NCI-H2196 treated with DMSO at 0.1 percent for 48 hours (cell line): ENCODE measurements at regions not wholly inside any gene's neighbourhood (a gene's known extent, or its start where the extent isn't known, plus 50 kb on each side); places are given as distances from the start of the nearest gene placed in this dataset.

Experiments used
- DNase-seq: peaks from one replicate; lab custom pipeline; 2025; ENCODE audit not compliant: unreplicated experiment; lab: John Stamatoyannopoulos, UW

DNA sequence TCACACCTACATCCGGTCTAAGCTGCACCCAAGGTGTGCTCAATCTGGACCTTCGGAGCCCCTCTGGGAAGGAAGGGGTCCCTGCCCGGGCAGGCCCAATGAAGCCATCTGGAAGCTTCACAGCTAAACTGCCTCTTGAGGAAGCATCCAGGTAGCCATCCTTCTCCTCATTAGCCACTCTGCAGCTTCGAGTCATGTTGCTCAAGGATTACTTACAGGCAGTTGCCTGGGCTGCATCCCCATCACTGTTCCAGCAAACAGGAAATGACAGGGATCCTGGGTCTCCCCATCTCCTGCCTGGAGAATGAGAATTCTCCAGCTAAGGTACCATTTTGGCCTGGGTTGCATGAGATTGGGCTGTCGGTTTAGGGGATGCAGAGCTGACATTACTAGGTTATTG lies 91.7 kb downstream of the ERMARD start:
- no peak for DNase-seq

DNA sequence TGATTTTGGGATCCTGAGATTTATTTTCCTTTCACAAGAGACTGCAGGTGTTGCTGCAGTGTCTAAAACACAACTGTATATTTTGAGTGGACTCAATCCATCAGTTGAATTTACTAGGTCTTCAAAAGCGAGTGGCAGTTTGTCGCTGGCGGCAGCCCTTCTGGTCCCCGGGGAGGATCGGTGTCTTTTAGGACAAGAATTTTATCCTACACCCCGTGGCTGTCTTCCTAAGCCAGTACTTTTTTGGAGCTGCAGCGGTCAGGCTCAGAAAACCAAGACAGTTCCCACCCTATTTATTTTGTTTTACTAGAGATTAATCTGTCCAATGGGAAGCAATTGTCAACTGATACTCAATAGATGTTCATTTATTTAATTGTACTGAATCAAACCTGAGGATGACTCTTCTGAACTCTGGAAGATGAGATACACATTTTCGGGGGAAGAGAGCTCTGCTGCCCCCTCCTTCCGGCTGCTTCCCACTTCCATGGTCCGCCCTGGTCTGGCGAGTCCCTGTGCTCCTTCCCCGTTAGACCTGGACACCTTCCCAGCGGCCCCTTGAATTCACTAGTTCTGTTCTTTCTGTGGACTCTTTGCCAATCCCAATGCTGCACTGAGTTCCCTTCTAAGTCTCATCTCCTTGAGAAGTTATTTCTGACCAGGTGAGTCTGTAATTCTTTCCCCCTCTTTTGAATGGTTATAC lies 90.6 kb downstream of the ERMARD start:
- no peak for DNase-seq

DNA sequence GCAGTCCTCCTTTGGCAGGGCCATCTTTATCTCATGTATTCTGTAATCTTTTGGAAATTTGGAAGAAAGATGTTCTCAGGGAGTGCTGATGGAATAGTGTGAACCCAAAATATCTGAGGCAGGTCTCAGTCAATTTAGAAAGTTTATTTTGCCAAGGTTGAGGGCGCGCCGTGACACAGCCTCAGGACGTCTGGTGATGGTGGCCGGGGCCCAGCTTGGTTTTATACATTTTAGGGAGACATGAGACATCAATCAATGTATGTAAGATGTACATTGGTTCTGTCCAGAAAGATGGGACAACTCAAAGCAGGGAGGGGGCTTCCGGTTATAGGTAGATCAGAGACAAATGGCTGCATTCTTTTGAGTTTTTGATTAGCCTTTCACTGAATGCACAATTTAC lies 89.8 kb downstream of the ERMARD start:
- no peak for DNase-seq

DNA sequence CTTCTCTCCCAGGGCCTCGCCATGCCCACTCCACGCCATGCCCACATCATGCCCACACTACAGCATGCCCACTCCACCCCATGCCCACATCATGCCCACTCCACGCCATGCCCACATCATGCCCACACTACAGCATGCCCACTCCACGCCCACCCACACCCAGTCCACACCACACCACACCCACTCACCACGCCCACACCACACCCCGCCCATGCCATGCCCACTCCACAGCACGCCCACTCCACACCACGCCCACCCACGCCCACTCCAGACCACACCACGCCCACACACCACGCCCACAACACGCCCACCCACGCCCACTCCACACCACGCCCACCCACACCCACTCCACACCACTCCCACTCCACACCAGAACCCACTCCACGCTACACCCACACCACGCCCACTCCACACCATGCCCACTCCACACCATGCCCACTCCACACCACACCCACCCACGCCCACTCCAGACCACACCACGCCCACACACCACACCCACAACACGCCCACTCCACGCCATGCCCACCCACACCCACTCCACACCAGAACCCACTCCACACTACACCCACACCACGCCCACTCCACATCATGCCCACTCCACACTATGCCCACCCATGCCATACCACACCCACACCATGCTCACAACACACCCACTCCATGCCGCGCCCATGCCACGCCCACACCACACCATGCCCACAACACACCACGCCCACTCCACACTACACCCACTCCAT lies 88.6 kb downstream of the ERMARD start:
- DNase-seq = no peak

DNA sequence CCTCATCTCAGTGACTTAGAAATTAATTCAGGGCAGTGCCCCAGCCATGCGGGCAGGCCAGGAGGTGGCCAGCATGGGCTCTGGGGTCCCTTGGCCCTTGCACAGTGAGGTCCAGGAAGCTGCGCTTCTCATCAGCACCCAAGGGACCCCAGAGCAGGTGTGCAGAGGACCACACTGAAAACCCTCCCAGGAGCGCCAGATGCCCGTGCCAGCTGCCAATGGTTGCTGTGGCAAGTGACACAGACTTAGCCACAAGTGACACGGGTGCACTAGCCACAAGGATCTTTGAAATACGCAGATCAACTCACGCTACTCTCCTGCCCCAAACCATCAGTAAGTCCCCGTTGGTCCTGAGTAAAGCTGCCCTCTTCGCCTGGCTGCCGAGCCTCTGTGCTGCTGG lies 88.1 kb downstream of the ERMARD start:
- DNase-seq = no peak

DNA sequence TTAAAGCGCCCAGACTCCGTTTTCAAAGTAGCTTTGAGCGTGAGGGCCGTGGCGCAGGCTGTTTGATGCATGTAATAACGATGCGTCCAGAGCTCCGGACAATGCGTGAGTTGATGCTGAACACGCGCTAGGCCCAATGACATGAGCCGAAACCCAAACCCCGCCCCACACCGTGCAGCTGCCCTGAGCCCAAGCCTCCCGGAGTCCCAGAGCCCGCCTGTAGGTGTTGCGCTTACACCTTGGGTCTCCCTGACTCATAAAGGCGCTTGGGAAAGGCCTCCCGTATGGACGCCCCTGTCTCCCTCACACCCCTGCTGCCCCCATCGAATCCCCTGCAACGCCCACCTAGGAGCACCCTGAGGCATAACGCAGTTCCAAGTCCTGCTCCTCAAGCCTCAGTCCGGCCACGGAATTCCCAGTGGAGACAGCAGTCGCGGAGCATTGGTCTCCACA lies 87.6 kb downstream of the ERMARD start:
- DNase-seq = no peak

DNA sequence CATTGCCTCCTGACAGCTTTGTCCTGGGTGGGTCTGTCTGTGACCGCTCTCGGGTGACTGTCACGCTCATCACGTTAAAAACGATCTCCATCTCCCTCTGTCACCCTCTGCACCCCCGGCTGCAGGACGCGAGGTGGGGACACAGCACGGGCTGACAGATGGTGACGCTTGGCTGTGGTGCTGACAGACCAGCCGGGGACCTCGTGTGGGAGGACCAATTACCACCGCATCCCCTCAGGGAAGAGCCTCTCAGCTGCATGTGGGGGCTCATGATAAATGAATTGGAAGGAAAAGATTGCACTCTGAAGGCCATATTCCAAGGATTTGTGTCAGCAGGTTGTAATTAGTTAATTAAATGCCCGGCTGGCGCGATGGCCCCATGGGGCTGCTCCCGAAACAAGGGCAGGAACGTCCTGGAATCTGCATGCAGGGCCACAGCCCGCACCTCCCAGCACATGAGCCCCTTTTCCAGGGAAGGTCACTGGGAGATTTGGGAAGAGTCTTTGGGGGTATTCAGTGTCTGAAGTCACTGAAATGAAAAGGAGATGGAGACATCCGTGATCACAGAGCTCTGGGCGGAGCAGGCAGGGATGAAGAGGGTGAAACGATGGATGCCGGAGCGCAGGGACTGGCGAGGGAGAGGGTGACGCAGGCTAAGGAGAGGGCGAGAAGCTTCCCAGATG lies 87.1 kb downstream of the ERMARD start:
- no peak for DNase-seq

DNA sequence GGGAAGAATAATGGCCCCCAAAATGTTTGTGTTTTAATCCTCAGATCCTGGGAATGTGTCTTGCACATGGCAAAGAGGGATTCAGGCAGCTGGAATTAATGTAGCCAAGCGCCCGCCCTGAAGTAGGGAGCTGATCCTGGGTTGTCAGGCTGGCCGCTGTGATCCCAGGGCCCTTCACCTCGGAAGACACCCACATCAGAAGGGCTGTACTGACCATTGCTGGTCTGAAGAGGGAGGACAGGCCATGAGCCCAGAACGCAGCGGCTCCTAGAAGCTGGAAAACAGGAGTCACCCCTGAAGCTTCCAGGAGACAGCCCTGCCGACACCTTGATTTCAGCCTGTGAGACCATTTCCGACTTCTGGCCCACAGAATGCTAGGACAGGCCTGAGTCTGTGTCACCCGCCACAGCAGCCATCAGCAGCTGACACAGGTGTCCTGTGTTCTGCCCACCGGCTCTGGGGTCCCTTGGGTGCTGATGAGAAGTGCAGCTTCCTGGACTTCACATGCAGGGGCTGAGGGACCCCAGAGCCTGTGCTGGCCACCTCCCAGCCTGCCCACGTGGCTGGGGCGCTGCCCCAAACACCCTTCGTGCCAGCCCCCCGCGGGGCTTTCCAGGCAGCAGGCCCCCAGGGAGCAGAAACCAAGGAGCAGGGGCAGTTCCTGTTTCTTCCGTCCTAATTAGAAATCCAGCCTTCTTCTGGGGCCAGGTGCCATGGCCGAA lies 86.3 kb downstream of the ERMARD start:
- DNase-seq = no peak

DNA sequence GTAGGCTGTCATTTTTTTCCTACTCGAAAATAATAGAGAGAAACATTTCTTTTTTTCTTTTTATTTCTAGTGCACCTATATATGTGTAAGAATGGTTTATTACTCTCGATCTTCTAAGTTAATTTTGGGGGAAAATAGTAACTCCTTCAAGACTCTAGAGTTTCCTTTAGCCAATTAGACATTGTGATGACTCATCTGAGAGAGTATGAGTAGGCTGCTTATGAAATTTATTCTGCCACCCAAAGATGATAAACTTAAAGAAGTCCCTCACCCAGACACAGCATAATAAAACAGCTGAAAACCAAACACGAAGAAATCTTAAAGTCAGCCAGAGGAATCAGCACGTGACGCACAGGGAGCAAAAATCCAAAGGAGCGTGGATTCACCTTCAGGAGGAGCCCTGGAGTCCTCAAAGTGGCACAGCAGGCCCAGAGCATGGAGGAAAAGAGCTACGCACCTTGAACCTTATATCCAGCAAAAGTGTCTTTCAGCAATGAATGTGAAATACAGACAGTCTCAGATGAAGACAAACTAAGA lies 81.9 kb downstream of the ERMARD start:
- no peak for DNase-seq

DNA sequence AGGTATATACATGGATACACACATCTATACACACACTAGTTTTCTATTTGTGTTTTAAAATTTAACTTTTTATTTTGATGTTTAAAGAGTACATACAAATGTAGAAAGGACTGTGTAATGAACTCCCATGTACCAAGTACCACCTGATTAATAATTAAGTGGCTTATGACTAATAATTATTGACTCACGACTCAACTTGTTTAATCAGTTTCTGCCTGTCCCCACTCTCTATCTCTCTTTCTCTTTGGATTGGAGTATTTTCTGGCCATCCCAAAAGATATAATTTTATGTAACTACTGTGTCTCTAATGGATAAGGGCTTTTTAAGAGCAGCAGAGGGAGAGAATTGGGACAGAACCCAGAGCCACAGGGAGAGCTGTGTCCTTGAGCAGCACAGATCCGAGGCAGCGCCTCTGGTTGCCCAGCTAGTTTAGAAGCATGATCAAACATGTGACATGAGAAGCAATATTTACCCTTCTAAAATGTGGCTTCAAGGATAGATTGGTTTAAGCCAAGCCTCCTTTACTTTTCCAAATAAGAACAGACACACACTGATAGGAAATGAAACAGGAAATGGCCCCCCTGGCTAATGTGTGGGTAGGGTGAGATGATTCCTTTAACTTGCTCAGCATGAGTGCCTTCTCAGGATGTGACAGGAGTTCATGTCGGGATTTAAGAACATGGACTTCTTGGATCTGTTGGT lies 81.0 kb downstream of the ERMARD start:
- no peak for DNase-seq

DNA sequence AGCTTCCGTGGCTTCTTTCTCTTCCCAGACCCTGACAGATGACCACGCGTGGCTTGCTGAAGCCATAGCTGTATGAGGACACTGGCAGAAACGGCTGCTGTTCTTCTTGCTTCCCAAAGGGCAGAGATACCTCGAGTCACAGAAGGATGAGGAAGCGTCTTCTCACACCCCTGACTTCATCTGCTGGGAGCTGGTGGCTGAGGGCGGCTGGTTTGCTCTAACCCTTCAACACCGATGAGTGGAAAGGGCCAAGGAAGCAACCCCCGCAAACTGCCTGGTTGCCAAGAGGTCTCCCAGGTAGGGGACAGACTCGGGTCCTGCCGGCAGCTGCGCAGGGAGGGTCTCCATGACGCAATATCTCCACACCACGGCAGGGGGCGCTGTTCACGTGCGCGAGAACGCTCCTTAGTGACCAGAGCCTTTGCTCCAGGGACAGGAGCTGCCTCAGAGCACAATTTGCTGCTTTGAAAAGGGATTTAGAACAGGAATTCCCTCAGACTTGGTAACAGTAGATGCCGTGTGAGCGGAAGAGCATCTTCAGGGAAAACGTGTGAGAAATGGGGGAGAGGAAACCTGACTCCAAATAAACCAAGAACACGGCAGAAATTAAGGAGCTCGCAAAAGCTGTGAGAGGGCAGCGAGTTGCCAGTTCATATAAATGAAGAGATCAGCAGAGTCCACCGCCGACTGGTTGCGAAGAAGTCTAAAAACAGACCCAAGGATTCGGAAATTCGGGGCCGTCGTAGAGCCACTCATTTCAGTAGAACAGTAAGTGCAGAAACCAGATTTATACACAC lies 80.2 kb downstream of the ERMARD start:
- peak; percentile 11 for DNase-seq
